ENCODE measurements at regions not wholly inside any gene's neighbourhood (a gene's known extent, or its start where the extent isn't known, plus 50 kb on each side); places are given as distances from the start of the nearest gene placed in this dataset.

GRCh38 chr18:38996056-38996455, 1430.5 kb upstream of the CELF4 start:
- DNase-seq (ENCODE audit: low read depth in 1 of 2, low spot score in 2 of 2) (no peak), FAIRE-seq (no peak)
- Histone ChIP-seq H3K56ac (replicated peaks; ENCODE audit: insufficient read length, low read depth, low read length) (no peak overlapping the region), H3K14ac (ENCODE audit: insufficient read length) (no peak overlapping the region), H2AFZ (ENCODE audit: low read length) (no peak overlapping the region), H3K4me3 (ENCODE audit: extremely low read depth in 1 of 4, insufficient read depth in 2 of 4, low read depth in 3 of 4, low read length in 4 of 4) (no peak overlapping the region), H2BK20ac (ENCODE audit: low read length) (no peak overlapping the region), H4K8ac (ENCODE audit: extremely low read depth, insufficient read depth, low read length) (no peak overlapping the region), H3K4me1 (replicated peaks in 1 of 4; ENCODE audit: control insufficient read depth in 3 of 4, insufficient read depth in 4 of 4, low read length in 3 of 4) (no peaks in the 10 kb centered on the region), H3K36me3 (ENCODE audit: control insufficient read depth in 2 of 4, insufficient read depth in 4 of 4, low read length in 3 of 4) (no peaks in the 10 kb centered on the region), H4K20me1 (replicated peaks in 1 of 2; ENCODE audit: control insufficient read depth in 1 of 2, insufficient read depth in 2 of 2, low read length in 2 of 2) (no peaks in the 10 kb centered on the region), H4K5ac (ENCODE audit: insufficient read length, low read depth, low read length) (no peak overlapping the region), H3K9me3 (ENCODE audit: insufficient read depth in 2 of 2, low read depth in 1 of 2, low read length in 1 of 2) (no peaks in the 10 kb centered on the region), H3K79me2 (ENCODE audit: control insufficient read depth in 1 of 2, insufficient read depth in 2 of 2, low read length in 2 of 2) (no peaks in the 10 kb centered on the region), H3K4ac (replicated peaks; ENCODE audit: insufficient read length, low read depth, low read length) (no peak overlapping the region), H2BK120ac (replicated peaks; ENCODE audit: low read depth, low read length) (no peak overlapping the region), H2BK15ac (ENCODE audit: low read length) (no peak overlapping the region), H3K9ac (replicated peaks in 1 of 4; ENCODE audit: extremely low read depth in 1 of 4, low read depth in 3 of 4, low read length in 3 of 4) (no peak overlapping the region), H2BK5ac (ENCODE audit: low read depth, low read length) (no peak overlapping the region), H2AK5ac (ENCODE audit: low read depth, low read length) (no peak overlapping the region), H3K23me2 (ENCODE audit: low read depth, low read length) (no peaks in the 10 kb centered on the region), H4K91ac (replicated peaks; ENCODE audit: insufficient read length, low read length) (no peak overlapping the region), H2BK12ac (ENCODE audit: low read depth, low read length) (no peak overlapping the region), H3K4me2 (ENCODE audit: insufficient read depth in 1 of 2, low read depth in 2 of 2, low read length in 2 of 2) (no peak overlapping the region), H3K23ac (ENCODE audit: insufficient read length) (no peak overlapping the region), H3K79me1 (ENCODE audit: low read depth, low read length) (no peaks in the 10 kb centered on the region), H3K18ac (ENCODE audit: extremely low read depth, low read length) (no peak overlapping the region), H3K27me3 (replicated peaks in 1 of 4; ENCODE audit: control insufficient read depth in 3 of 4, extremely low read depth in 1 of 4, insufficient read depth in 3 of 4, low read length in 3 of 4) (no peaks in the 10 kb centered on the region), H3K27ac (ENCODE audit: low read depth, low read length) (no peak overlapping the region)
- ChIA-PET POLR2A (ENCODE audit: partially characterized antibody) (no interaction called here), CTCF (ENCODE audit: partially characterized antibody) (no interaction called here)
- TF ChIP-seq JUND (IDR thresholded peaks at IDR 0.05; ENCODE audit: low read length), result no peak
- TF ChIP-seq ZNF274 (IDR thresholded peaks at IDR 0.05; ENCODE audit: borderline replicate concordance, extremely low read depth, low read length), result no peak
- no peak for TF ChIP-seq NANOG (IDR thresholded peaks at IDR 0.05; ENCODE audit: insufficient read depth, low read depth, low read length, poor library complexity, severe bottlenecking)
- no peak for TF ChIP-seq POLR2A (IDR thresholded peaks at IDR 0.05; ENCODE audit: control extremely low read depth in 1 of 2, low read depth in 2 of 2, low read length in 2 of 2)
- TF ChIP-seq PHF8 (conservative IDR thresholded peaks at IDR 0.05; ENCODE audit: low read depth, low read length), result no peak
- no peak for TF ChIP-seq FOSL1 (IDR thresholded peaks at IDR 0.05; ENCODE audit: insufficient read depth, low read depth, low read length)
- no peak for TF ChIP-seq HDAC6 (IDR thresholded peaks at IDR 0.05; ENCODE audit: low read depth, low read length)
- TF ChIP-seq BACH1 (IDR thresholded peaks at IDR 0.05; ENCODE audit: low read length), result no peak
- WGBS, 2 experiments (ENCODE audit: extremely low coverage in 1 of 2, insufficient coverage in 1 of 2, insufficient read length in 1 of 2, insufficient replicate concordance in 2 of 2, low coverage in 1 of 2, low lambda C conversion rate in 2 of 2, missing lambda C conversion rate in 1 of 2), result 98% methylated on average over 3 of the region's 3 CpGs; no CpG with 5 or more reads in 1 of the 2 experiments

All from H1 (cell line).